Ecto neural progenitor cell (in vitro differentiated cells): ENCODE measurements at regions not wholly inside any gene's neighbourhood (a gene's known extent, or its start where the extent isn't known, plus 50 kb on each side); places are given as distances from the start of the nearest gene placed in this dataset.

Source experiments
- DNase-seq: peaks from one replicate; pipeline ENCODE4 v3.0.0-alpha.2; 2018; ENCODE audit warnings: low spot score

DNA sequence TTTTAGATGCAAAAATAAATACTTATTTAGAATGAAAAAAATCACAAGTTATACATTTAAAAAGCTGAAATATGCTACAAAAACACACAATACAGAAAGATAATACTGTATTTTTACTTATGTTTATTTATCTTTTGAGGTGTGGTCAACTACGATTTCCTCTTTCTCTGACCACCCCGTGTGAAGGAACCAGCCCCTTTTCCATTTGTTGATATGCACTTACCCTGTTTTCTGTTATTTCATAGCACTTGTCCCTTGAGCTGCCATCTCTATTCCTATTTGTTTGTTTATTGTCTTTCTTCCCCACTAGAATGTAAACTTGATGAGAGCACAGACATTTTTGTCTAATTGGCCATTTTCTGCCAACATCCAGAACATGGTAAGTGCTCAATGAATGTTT lies 460.5 kb upstream of the TRIB2 start:
- no peak for DNase-seq

DNA sequence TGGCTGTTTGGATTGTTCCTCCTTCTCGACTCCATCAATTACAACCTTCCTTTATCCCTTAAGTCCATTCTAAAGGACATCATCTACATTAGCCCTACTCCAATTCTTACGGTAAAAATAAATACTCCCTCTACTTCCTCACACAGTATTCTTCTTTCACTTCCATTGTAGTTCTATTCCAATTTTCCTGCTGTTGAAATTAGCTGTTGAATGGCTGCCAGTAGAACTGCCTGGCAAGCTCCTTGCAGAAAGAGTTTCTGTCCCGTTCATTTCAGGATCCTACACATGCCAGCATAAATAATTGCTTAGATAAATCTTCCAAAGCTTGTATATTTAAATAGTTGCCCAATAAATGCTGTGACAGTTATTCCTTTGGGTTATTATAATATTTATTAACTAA lies 459.3 kb upstream of the TRIB2 start:
- no peak for DNase-seq

- no peak for DNase-seq
Measured at GRCh38 chr2:12259493-12259892, 457.2 kb upstream of the TRIB2 start.

DNA sequence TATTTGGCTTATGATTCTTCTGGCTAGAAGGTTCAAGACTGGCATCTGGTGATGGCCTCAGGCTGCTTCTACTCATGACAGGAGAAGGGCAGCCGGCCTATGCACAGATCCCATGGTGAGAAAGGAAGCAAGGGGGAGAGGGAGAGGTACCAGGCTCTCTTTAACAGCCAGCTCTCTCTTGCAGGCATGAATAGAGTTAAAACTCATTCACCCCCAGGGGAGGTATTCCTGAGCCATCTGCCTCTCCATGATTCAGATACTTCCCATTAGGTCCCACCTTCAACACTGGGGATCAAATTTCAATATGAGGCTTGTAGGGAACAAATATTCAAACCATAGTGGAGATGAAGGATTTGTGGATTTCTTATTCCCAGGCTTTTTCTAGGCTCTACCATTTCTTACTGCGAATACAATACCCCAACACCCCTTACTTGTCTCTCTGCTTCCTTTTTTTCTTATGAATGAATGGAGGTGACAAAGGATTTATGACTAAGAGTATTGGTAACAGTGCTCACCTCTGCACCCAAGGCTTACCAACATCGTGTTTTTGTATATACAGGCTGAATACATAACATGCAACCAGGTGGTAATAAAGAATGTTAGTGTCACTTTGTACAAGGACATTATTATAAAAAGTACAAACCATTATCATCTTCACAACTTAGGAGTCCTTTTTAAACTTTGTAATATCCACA lies 454.6 kb upstream of the TRIB2 start:
- no peak for DNase-seq

- no peak for DNase-seq
Measured at GRCh38 chr2:12262681-12263436, 453.9 kb upstream of the TRIB2 start.

DNA sequence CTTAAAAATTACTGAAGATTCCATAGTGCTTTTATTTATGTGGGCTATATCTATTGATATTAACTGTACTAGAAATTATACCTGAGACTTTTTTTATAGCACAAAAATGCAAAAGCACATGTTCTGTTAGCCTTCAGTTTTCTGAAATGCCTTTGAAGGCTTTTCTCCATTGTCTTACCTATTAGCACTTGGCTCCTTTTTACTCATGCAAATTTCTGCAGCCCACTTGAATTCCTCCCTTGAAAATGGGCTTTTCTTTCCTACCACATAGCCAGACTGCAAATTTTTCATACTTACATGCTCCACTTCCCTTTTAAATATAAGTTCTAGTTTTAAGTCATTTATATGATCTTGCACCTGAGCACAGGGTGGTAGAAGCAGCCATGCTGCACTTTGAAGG lies 453.0 kb upstream of the TRIB2 start:
- DNase-seq = no peak

DNA sequence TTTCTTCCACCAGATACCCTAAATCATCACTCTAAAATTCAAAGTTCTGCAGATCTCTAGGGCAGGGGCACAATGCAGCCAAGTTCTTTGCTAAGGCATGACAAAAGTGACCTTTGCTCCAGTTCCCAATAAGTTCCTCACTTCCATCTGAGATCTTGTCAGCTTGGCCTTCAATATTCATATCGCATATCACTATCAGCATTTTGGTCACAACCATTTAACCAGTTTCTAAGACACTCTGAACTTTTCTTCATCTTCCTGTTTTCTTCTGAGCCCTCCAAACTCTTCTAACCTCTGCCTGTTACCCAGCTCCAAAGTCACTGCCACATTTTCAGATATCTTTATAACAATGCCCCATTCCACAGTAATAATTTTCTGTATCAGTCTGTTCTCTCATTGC lies 452.6 kb upstream of the TRIB2 start:
- DNase-seq = no peak

DNA sequence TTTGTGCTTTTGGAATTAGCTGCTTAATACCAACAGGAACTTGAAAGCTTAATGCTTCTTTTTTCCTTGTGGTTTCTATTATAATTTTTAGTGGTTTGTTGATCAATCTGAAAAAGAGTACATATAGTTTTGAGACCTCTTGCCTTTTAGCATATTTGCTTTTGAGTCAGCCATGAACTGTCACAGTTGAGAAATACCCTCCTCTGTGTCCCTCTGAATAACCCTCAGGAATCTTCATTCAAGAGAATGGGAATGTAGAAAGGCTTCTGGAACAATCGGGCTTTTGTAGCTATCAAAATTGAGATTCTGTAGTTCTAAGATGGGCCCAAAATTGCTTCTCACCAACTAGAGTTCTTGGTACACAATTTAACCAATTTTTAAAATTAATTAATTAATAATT lies 451.1 kb upstream of the TRIB2 start:
- DNase-seq = no peak

DNA sequence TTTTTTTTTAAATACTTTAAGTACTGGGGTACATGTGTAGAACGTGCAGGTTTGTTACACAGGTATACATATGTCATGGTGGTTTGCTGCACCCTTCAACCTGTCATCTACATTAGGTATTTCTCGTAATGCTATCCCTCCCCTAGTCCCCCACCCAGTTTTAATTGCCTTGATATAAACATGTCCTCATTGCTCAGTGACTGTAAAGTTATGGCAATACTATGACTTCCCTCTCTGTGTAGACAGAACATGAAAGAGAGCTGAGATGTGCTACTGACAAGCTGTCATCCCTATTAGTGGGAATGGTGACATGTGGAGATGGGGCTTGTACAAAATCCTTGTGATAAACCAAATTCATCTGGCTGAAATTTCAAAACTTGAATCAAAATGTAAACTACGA lies 449.7 kb upstream of the TRIB2 start:
- no peak for DNase-seq

- DNase-seq = no peak
Measured at GRCh38 chr2:12269041-12269972, 447.4 kb upstream of the TRIB2 start.

GRCh38 chr2:12270876-12271588 lies 445.7 kb upstream of the TRIB2 start:
- DNase-seq = no peak

GRCh38 chr2:12271589-12271984 lies 445.1 kb upstream of the TRIB2 start:
- no peak for DNase-seq

- DNase-seq = no peak
Measured at GRCh38 chr2:12273111-12273510, 443.6 kb upstream of the TRIB2 start.

DNA sequence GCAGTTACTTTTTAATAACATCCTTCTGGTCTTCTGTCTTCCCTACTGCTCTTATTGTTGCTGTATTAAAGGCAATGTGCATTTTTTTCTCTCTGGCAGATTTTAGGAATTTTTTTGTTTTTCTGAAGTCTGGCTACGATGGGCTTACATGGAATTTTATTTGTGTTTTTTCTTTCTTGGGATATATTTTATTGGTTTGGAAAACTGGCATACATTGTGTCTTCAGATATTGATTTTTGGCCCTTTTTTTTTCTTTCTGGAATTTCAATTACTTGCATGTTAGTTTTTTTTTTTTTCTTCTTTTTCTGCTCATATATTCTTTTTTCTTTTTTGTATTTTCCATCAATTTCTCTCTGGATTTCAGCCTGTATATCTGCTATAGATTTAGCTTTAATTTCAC lies 442.1 kb upstream of the TRIB2 start:
- no peak for DNase-seq

DNA sequence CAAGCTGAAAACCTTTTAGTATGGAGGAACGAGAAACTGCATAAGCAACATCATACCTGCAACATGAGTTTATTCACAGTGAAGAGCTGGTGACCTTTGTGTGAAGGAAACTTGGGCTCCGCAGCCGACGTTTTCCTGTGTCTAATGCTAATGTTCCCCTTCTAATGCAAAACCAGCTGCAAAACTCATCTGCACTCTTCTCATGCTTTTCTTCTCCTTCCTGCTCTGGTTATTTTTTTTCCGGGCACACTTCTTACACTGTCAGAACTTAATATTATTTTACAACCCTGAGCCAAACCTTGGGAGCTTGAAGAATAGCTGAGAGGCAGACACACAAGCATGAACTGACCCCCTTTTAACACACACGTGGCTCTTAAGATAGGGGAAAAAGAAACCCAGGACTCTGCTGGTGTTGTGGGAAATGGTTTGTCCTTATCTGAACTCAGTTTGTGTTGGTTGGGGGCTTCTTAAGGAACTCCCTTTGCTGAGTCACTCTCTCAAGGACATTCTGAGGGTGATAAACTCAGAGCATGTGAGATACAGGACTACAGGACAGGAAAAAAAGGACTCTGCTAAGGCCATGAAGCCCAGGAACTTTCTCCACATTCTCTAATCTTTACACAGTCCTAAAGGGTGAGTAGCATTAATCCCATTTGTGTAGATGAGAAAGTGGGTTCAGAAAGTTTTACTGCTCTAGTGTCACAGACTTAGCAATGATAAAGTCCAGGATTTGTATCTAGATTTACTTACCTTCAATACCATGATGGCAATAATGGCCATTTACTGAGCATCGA lies 439.3 kb upstream of the TRIB2 start:
- no peak for DNase-seq

DNA sequence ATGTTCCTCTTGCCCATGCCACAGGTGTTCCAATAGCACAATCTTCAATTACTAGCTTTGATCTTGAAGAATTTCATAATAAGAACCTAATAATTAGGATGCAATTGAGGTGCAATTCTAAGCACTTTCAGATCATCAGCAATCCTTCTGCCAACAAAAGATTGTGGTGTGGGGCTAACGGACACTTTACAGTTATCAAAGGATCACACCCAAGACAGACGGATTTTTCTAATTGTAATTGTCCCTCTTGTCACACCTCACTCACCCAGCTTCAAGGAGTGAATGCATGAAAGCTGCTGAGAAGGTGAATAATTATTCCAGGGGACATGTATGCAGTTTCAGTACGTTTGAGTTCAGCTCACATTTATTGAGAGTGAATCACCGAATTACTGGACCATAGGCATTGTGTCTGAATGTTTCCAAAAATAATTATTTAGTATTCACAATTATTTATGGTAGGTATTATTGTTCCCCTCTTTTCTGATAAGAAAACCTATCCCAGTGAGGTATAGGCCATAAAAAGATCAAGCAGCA lies 438.5 kb upstream of the TRIB2 start:
- no peak for DNase-seq

- DNase-seq = no peak
Measured at GRCh38 chr2:12282780-12283695, 433.7 kb upstream of the TRIB2 start.

DNA sequence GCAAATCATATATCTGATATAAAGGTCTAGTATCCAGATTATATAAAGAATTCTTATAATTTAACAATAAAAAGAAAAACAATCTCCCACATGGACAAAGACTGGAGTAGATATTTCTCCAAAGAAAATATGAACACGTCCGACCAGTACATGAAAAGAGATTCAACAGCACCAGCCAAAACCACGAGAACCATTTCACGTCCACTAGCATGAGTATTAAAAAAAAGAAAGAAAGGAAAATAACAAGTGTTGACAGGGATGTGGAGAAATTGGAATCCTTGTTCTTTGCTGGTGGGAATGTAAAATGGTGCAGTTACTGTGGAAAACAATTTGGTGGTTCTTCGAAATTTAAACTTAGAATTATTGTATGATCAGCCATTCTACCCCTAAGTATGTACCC lies 432.7 kb upstream of the TRIB2 start:
- DNase-seq = no peak

GRCh38 chr2:12284487-12284886 lies 432.2 kb upstream of the TRIB2 start:
- DNase-seq = no peak

GRCh38 chr2:12286347-12286746 lies 430.4 kb upstream of the TRIB2 start:
- no peak for DNase-seq
